SIG-M5 treated with dmso at 0.1 percent for 504 hours (cell line): ENCODE measurements at regions not wholly inside any gene's neighbourhood (a gene's known extent, or its start where the extent isn't known, plus 50 kb on each side); places are given as distances from the start of the nearest gene placed in this dataset.
"Not testable (repeated sequence)": the region's sequence is repeated elsewhere in the genome, so short reads cannot be mapped to it uniquely, and the experiment has no call there.

Experiments used
- DNase-seq: peaks from one replicate; lab custom pipeline; 2025; ENCODE audit not compliant: unreplicated experiment; lab: John Stamatoyannopoulos, UW

- not testable (repeated sequence) for DNase-seq
These were observed 116.3 kb upstream of the CARD11 start for GRCh38 chr7:3159926-3160325.

GRCh38 chr7:3162289-3162688, 118.6 kb upstream of the CARD11 start:
- DNase-seq: peak; percentile 6

- DNase-seq: not testable (repeated sequence)
These were observed 119.1 kb upstream of the CARD11 start for GRCh38 chr7:3162798-3163197.

GRCh38 chr7:3164380-3164792, 120.7 kb upstream of the CARD11 start:
- DNase-seq: no peak

- no peak for DNase-seq
These were observed 122.3 kb upstream of the CARD11 start for GRCh38 chr7:3165681-3166580.

GRCh38 chr7:3167551-3167950, 123.9 kb upstream of the CARD11 start:
- no peak for DNase-seq

GRCh38 chr7:3168370-3168769, 124.7 kb upstream of the CARD11 start:
- no peak for DNase-seq

- no peak for DNase-seq
These were observed 125.2 kb upstream of the CARD11 start for GRCh38 chr7:3168869-3169268.

- DNase-seq: no peak
These were observed 128.2 kb upstream of the SDK1 start for GRCh38 chr7:3172768-3173280.

GRCh38 chr7:3174515-3175284, 126.4 kb upstream of the SDK1 start:
- DNase-seq: no peak

GRCh38 chr7:3175285-3175902, 125.7 kb upstream of the SDK1 start:
- no peak for DNase-seq

GRCh38 chr7:3176112-3177000, 124.7 kb upstream of the SDK1 start:
- no peak for DNase-seq

- no peak for DNase-seq
These were observed 123.8 kb upstream of the SDK1 start for GRCh38 chr7:3177271-3177670.

GRCh38 chr7:3179456-3179855, 121.6 kb upstream of the SDK1 start:
- no peak for DNase-seq

- DNase-seq: no peak
These were observed 120.4 kb upstream of the SDK1 start for GRCh38 chr7:3180604-3181003.

GRCh38 chr7:3182055-3182454, 119.0 kb upstream of the SDK1 start:
- not testable (repeated sequence) for DNase-seq

GRCh38 chr7:3187444-3188040, 113.5 kb upstream of the SDK1 start:
- no peak for DNase-seq

- no peak for DNase-seq
These were observed 112.1 kb upstream of the SDK1 start for GRCh38 chr7:3188946-3189345.

GRCh38 chr7:3191548-3191947, 109.5 kb upstream of the SDK1 start:
- no peak for DNase-seq

- DNase-seq: no peak
These were observed 108.4 kb upstream of the SDK1 start for GRCh38 chr7:3192669-3193068.
